Fibroblast of pulmonary artery (primary cell): ENCODE measurements at regions not wholly inside any gene's neighbourhood (a gene's known extent, or its start where the extent isn't known, plus 50 kb on each side); places are given as distances from the start of the nearest gene placed in this dataset.

Source experiments
- DNase-seq: peaks from one replicate; pipeline ENCODE4 v3.0.0-alpha.2; 2010; ENCODE audit warnings: low read depth
- H3K4me3 ChIP-seq: replicated peaks from 2 replicates; pipeline ENCODE4 v1.5.1; 2011; ENCODE audit warnings: low read depth, mild to moderate bottlenecking, control low read depth, low read length, moderate library complexity
- TF ChIP-seq, protein P1 (sequence below): IDR thresholded peaks from 2 replicates; pipeline ENCODE4 v1.5.1; 2011; ENCODE audit warnings: mild to moderate bottlenecking, control low read depth, low read length, inconsistent platforms; ENCODE audit errors: missing control alignments

DNA sequence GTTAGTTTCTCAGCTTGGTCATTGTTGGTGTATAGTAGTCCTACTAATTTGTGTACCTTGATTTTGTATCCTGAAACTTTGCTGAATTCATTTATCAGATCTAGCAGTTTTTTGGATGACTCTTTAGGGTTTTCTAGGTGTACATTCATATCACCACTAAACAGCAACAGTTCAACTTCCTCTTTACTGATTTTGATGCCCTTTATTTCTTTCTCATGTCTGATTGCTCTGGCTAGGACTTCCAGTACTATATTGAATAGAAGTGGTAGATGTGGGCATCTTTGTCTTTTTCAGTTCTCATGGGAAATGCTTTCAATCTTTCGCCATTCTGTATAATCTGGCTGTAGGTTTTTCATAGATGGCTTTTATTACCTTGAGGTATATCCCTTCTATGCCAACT, 61.3 kb upstream of the HEY2 start:
- DNase-seq: no peak
- H3K4me3 ChIP-seq: no peak overlapping the region
- TF ChIP-seq, protein P1, sequence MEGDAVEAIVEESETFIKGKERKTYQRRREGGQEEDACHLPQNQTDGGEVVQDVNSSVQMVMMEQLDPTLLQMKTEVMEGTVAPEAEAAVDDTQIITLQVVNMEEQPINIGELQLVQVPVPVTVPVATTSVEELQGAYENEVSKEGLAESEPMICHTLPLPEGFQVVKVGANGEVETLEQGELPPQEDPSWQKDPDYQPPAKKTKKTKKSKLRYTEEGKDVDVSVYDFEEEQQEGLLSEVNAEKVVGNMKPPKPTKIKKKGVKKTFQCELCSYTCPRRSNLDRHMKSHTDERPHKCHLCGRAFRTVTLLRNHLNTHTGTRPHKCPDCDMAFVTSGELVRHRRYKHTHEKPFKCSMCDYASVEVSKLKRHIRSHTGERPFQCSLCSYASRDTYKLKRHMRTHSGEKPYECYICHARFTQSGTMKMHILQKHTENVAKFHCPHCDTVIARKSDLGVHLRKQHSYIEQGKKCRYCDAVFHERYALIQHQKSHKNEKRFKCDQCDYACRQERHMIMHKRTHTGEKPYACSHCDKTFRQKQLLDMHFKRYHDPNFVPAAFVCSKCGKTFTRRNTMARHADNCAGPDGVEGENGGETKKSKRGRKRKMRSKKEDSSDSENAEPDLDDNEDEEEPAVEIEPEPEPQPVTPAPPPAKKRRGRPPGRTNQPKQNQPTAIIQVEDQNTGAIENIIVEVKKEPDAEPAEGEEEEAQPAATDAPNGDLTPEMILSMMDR: no peak

DNA sequence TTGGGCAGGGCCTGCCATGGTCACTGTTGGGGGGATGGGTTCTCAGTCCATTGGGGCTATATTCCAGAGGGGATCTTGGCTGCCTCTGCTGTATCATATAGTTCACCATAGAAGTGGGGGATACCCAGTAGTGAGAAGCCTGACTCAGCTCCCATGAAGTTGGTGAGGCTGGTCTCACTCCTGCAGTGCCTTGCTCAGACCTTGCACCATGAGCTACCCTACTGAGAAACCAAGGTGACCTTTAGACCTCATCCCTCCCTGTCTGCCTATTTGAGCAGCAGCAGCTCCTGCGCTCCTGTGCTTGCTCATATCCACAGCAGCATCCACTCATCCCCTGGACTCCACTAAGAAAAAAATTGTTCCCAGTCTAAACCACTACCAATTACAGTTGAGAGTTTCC, 56.0 kb upstream of the HEY2 start:
- no peak for DNase-seq
- no peak overlapping the region for H3K4me3 ChIP-seq
- TF ChIP-seq, protein P1: no peak

DNA sequence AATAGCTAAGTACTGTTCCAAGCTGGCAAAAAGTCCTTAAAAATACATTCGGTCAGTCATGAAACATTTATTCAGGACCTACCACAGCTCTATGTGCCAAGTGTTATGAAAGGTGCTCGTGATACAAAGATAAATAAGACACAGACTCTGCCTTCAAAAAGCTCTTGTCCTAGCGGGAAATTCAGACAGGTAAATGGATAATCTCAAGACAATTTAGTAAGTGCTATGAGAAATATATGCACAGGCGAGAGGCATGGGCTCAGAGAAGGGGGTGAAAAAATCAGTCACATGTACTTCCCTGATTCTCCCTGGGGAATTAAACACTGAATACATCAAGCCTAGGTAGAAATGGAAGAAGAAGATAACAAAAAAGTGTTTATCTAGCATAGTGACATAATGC, 49.8 kb upstream of the HEY2 start:
- DNase-seq: no peak
- TF ChIP-seq, protein P1: no peak
- no peak overlapping the region for H3K4me3 ChIP-seq
